Esophagus muscularis mucosa (tissue), 4 donors: ENCODE measurements at regions not wholly inside any gene's neighbourhood (a gene's known extent, or its start where the extent isn't known, plus 50 kb on each side); places are given as distances from the start of the nearest gene placed in this dataset.

Experiments used
- DNase-seq: peaks from one replicate; pipeline ENCODE4 v3.0.0-alpha.2; 2017; ENCODE audit errors: extremely low spot score
- H3K27ac ChIP-seq, 4 donors: fragments of 200-600 bp; sonication (generic); replicated peaks in 1 of 4; 1 replicate in 3 of 4; 2 replicates in 1 of 4; pipeline ENCODE4 v1.5.1; 2016 to 2019; ENCODE audit warnings: mild to moderate bottlenecking in 1 of 4
- H3K27me3 ChIP-seq, 4 donors: fragments of 200-600 bp; sonication (generic); one replicate each; pipeline versions ENCODE4 v1.5.1 to v1.6.0; 2016 to 2019
- H3K36me3 ChIP-seq, 4 donors: fragments of 200-600 bp; sonication (generic); one replicate each; pipeline ENCODE4 v1.5.1; 2016 to 2019
- H3K4me1 ChIP-seq, 4 donors: fragments of 200-600 bp; sonication (generic); one replicate each; pipeline ENCODE4 v1.5.1; 2016 to 2019
- H3K4me3 ChIP-seq, 4 donors: fragments of 200-600 bp; sonication (generic); 1 replicate in 2 of 4; 2 replicates in 2 of 4; pipeline ENCODE4 v1.5.1; 2016 to 2019; ENCODE audit warnings: mild to moderate bottlenecking in 4 of 4, moderate library complexity in 1 of 4
- H3K9me3 ChIP-seq, 4 donors: fragments of 200-600 bp; sonication (generic); 1 replicate in 3 of 4; 2 replicates in 1 of 4; pipeline ENCODE4 v1.5.1; 2016 to 2019
- CTCF ChIP-seq, 3 experiments: fragments of 200-600 bp in 2 of 3; fragments of 450-650 bp in 1 of 3; sonication (generic) in 2 of 3; IDR thresholded peaks; one replicate each; pipeline ENCODE4 v1.5.1; 2017 to 2019; ENCODE audit warnings: antibody characterized with exemption in 3 of 3, mild to moderate bottlenecking in 2 of 3, moderate library complexity in 1 of 3
- EP300 ChIP-seq: sonication (generic); formaldehyde crosslinking; IDR thresholded peaks from one replicate; pipeline ENCODE4 v1.6.1; 2017; ENCODE audit warnings: antibody characterized with exemption
- POLR2A ChIP-seq: fragments of 450-650 bp; IDR thresholded peaks from one replicate; pipeline ENCODE4 v1.6.1; 2017; ENCODE audit warnings: antibody characterized with exemption, moderate library complexity, mild to moderate bottlenecking, low read depth
- POLR2AphosphoS5 ChIP-seq, 2 donors: sonication (generic); formaldehyde crosslinking; IDR thresholded peaks; one replicate each; pipeline ENCODE4 v1.6.1; 2017; ENCODE audit warnings: antibody characterized with exemption in 2 of 2
- WGBS: methylation state at CpG from one replicate; pipeline ENCODE4 v1.1.5; 2018; 5-methylcytosine and 5-hydroxymethylcytosine counted together
- intact Hi-C: fragments of 100-400 bp; cut with DNase I; formaldehyde crosslinking; loops from one replicate; pipeline ENCODE4 v1.15.1; 2023

- Histone ChIP-seq H3K27ac (no peak overlapping the region), H3K4me3 (no peak overlapping the region), H3K36me3 (peaks cover 0 to 26% (median 10%) of the 10 kb centered on the region in 4 donors), H3K27me3 (no peaks in the 10 kb centered on the region), H3K4me1 (no peaks in the 10 kb centered on the region), H3K9me3 (peaks cover 0 to 10% (median 0%) of the 10 kb centered on the region in 4 donors)
- intact Hi-C loops, result no loop called here
- DNase-seq, result no peak
- TF ChIP-seq EP300, result no peak
- TF ChIP-seq POLR2AphosphoS5 (IDR thresholded peaks at IDR 0.05), result no peak
- no peak for TF ChIP-seq CTCF (IDR thresholded peaks at IDR 0.05)
- TF ChIP-seq POLR2A, result no peak
- 90% methylated on average over 11 of the region's 11 CpGs for WGBS
These were observed 244.0 kb downstream of the KLF13 start for GRCh38 chr15:31570591-31570990.

GRCh38 chr15:31571676-31572075 lies 245.0 kb downstream of the KLF13 start:
- peaks cover 0 to 10% (median 0%) of the 10 kb centered on the region in 4 donors for H3K9me3 ChIP-seq
- no peak for DNase-seq
- H3K36me3 ChIP-seq, result peaks cover 0 to 26% (median 10%) of the 10 kb centered on the region in 4 donors
- no peak overlapping the region for H3K4me3 ChIP-seq
- no peaks in the 10 kb centered on the region for H3K27me3 ChIP-seq
- no peak for TF ChIP-seq CTCF (IDR thresholded peaks at IDR 0.05)
- no peak for TF ChIP-seq POLR2AphosphoS5 (IDR thresholded peaks at IDR 0.05)
- TF ChIP-seq EP300, result no peak
- no peak for TF ChIP-seq POLR2A
- WGBS, result 78% methylated on average over 3 of the region's 3 CpGs
- intact Hi-C loops, result no loop called here
- no peaks in the 10 kb centered on the region for H3K4me1 ChIP-seq
- no peak overlapping the region for H3K27ac ChIP-seq

- Histone ChIP-seq H3K36me3 (peaks cover 0 to 13% (median 8%) of the 10 kb centered on the region in 4 donors), H3K27me3 (no peaks in the 10 kb centered on the region), H3K27ac (no peak overlapping the region), H3K4me1 (no peaks in the 10 kb centered on the region), H3K4me3 (no peak overlapping the region), H3K9me3 (no peaks in the 10 kb centered on the region)
- DNase-seq, result no peak
- WGBS, result 98% methylated on average over 3 of the region's 3 CpGs
- TF ChIP-seq POLR2AphosphoS5 (IDR thresholded peaks at IDR 0.05), result no peak
- TF ChIP-seq POLR2A, result no peak
- no peak for TF ChIP-seq EP300
- intact Hi-C loops, result no loop called here
These were observed 247.1 kb downstream of the KLF13 start for GRCh38 chr15:31573759-31574158.

- no peak for DNase-seq
- Histone ChIP-seq H3K4me3 (no peak overlapping the region), H3K4me1 (no peaks in the 10 kb centered on the region), H3K9me3 (no peaks in the 10 kb centered on the region), H3K36me3 (peaks cover 0 to 3% (median 2%) of the 10 kb centered on the region in 4 donors), H3K27me3 (no peaks in the 10 kb centered on the region), H3K27ac (no peak overlapping the region)
- TF ChIP-seq CTCF (IDR thresholded peaks at IDR 0.05), result no peak
- TF ChIP-seq EP300, result no peak
- TF ChIP-seq POLR2AphosphoS5 (IDR thresholded peaks at IDR 0.05), result no peak
- TF ChIP-seq POLR2A, result no peak
- intact Hi-C loops, result no loop called here
- 56% methylated on average over 1 of the region's 1 CpG for WGBS
These were observed 248.1 kb downstream of the KLF13 start for GRCh38 chr15:31574766-31575165.

GRCh38 chr15:31577108-31577507 lies 250.5 kb downstream of the KLF13 start:
- H3K4me1 ChIP-seq, result no peaks in the 10 kb centered on the region
- H3K4me3 ChIP-seq, result no peak overlapping the region
- H3K27me3 ChIP-seq, result no peaks in the 10 kb centered on the region
- no peak overlapping the region for H3K27ac ChIP-seq
- no peak for TF ChIP-seq CTCF (IDR thresholded peaks at IDR 0.05)
- TF ChIP-seq POLR2A, result no peak
- TF ChIP-seq EP300, result no peak
- H3K9me3 ChIP-seq, result peaks cover 0 to 9% (median under 1%) of the 10 kb centered on the region in 4 donors
- WGBS, result 62% methylated on average over 5 of the region's 5 CpGs
- intact Hi-C loops, result no loop called here
- DNase-seq, result no peak
- H3K36me3 ChIP-seq, result no peaks in the 10 kb centered on the region
